ENCODE measurements at regions not wholly inside any gene's neighbourhood (a gene's known extent, or its start where the extent isn't known, plus 50 kb on each side); places are given as distances from the start of the nearest gene placed in this dataset.

- ChIA-PET POLR2A (interaction anchor here (1.6 kb wide), 1 partner anchor 10 kb away, joined by 5 read pairs; no protein-coding TSS in a partner anchor), CTCF (no interaction called here)
- TF ChIP-seq L3MBTL2 (conservative IDR thresholded peaks at IDR 0.05) = no peak
- no peak for TF ChIP-seq ELF4 (IDR thresholded peaks at IDR 0.05)
- TF ChIP-seq LEF1 (IDR thresholded peaks at IDR 0.05; ENCODE audit: borderline replicate concordance) = no peak
- TF ChIP-seq SP1 (IDR thresholded peaks at IDR 0.05) = no peak
- TF ChIP-seq HDGF (IDR thresholded peaks at IDR 0.05; ENCODE audit: borderline replicate concordance) = no peak
- no peak for TF ChIP-seq PKNOX1 (IDR thresholded peaks at IDR 0.05)
- no peak for TF ChIP-seq FOXM1 (IDR thresholded peaks at IDR 0.05; ENCODE audit: borderline replicate concordance)
- no peak for TF ChIP-seq SUZ12 (IDR thresholded peaks at IDR 0.05)
- TF ChIP-seq FOXA1 (IDR thresholded peaks at IDR 0.05) = no peak
- no peak for TF ChIP-seq ARNT (IDR thresholded peaks at IDR 0.05)
- no peak for TF ChIP-seq FOXK2 (IDR thresholded peaks at IDR 0.05)
- TF ChIP-seq ZNF384 (IDR thresholded peaks at IDR 0.05) = no peak
- no peak for TF ChIP-seq NFRKB (IDR thresholded peaks at IDR 0.05)
- no peak for TF ChIP-seq CTBP1 (IDR thresholded peaks at IDR 0.05; ENCODE audit: borderline replicate concordance)
- TF ChIP-seq TARDBP (IDR thresholded peaks at IDR 0.05) = no peak
- TF ChIP-seq BHLHE40 (IDR thresholded peaks at IDR 0.05; ENCODE audit: borderline replicate concordance) = no peak
- no peak for DNase-seq (ENCODE audit: extremely low spot score)
Measured at GRCh38 chr15:38062696-38063095, 128.3 kb downstream of the TMCO5A start.

DNA sequence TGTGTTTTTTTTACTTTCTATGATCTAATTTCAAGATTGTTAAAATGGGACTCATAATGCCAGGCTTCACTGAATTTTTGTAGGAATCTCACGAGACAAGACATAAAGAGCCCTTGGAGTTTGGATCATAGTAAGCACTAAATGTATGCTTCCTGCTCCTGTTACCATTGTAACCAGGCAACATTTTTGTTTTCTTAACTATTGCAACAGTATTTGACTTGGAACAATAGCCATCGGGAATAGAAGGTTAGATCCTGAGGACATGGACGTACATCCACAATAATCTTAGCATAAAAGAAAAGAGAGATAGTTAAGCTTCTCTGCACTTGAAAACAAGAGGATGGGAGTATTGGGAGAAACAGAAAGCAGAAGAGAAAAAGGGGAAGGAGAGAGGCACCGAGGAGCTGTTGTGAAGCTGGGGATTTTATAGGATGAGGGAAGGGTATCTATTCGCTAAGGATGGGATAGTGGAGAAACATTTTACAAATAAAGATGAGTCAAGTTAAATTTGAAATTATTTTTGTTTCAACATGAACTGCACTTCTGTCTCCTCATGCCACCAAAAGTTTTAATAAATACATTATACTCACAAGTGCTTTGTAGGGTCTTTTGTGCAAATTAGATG is 131.4 kb downstream of the TMCO5A start:
- no peak for DNase-seq (ENCODE audit: extremely low spot score)
- no peak for TF ChIP-seq HDGF (IDR thresholded peaks at IDR 0.05; ENCODE audit: borderline replicate concordance)
- TF ChIP-seq FOXM1 (IDR thresholded peaks at IDR 0.05; ENCODE audit: borderline replicate concordance) = no peak
- no peak for TF ChIP-seq LEF1 (IDR thresholded peaks at IDR 0.05; ENCODE audit: borderline replicate concordance)
- no peak for TF ChIP-seq SP1 (IDR thresholded peaks at IDR 0.05)
- no peak for TF ChIP-seq NFRKB (IDR thresholded peaks at IDR 0.05)
- TF ChIP-seq L3MBTL2 (conservative IDR thresholded peaks at IDR 0.05) = no peak
- no peak for TF ChIP-seq PKNOX1 (IDR thresholded peaks at IDR 0.05)
- TF ChIP-seq FOXK2 (IDR thresholded peaks at IDR 0.05) = no peak
- TF ChIP-seq FOXA1 (IDR thresholded peaks at IDR 0.05) = no peak
- no peak for TF ChIP-seq ZNF384 (IDR thresholded peaks at IDR 0.05)
- TF ChIP-seq CTBP1 (IDR thresholded peaks at IDR 0.05; ENCODE audit: borderline replicate concordance) = no peak
- TF ChIP-seq SUZ12 (IDR thresholded peaks at IDR 0.05) = no peak
- no peak for TF ChIP-seq TARDBP (IDR thresholded peaks at IDR 0.05)
- no peak for TF ChIP-seq ELF4 (IDR thresholded peaks at IDR 0.05)
- TF ChIP-seq ARNT (IDR thresholded peaks at IDR 0.05) = no peak
- ChIA-PET CTCF (no interaction called here), POLR2A (no interaction called here)

- TF ChIP-seq NFRKB (IDR thresholded peaks at IDR 0.05) = no peak
- no peak for TF ChIP-seq FOXA1 (IDR thresholded peaks at IDR 0.05)
- no peak for TF ChIP-seq LEF1 (IDR thresholded peaks at IDR 0.05; ENCODE audit: borderline replicate concordance)
- TF ChIP-seq ZNF384 (IDR thresholded peaks at IDR 0.05) = no peak
- no peak for TF ChIP-seq L3MBTL2 (conservative IDR thresholded peaks at IDR 0.05)
- no peak for TF ChIP-seq FOXM1 (IDR thresholded peaks at IDR 0.05; ENCODE audit: borderline replicate concordance)
- TF ChIP-seq BHLHE40 (IDR thresholded peaks at IDR 0.05; ENCODE audit: borderline replicate concordance) = no peak
- no peak for TF ChIP-seq PKNOX1 (IDR thresholded peaks at IDR 0.05)
- TF ChIP-seq HDGF (IDR thresholded peaks at IDR 0.05; ENCODE audit: borderline replicate concordance) = no peak
- TF ChIP-seq CTBP1 (IDR thresholded peaks at IDR 0.05; ENCODE audit: borderline replicate concordance) = no peak
- no peak for TF ChIP-seq TARDBP (IDR thresholded peaks at IDR 0.05)
- no peak for TF ChIP-seq ELF4 (IDR thresholded peaks at IDR 0.05)
- no peak for TF ChIP-seq SUZ12 (IDR thresholded peaks at IDR 0.05)
- ChIA-PET POLR2A (no interaction called here), CTCF (no interaction called here)
- no peak for DNase-seq (ENCODE audit: extremely low spot score)
Measured at GRCh38 chr15:38066612-38067011, 132.2 kb downstream of the TMCO5A start.

DNA sequence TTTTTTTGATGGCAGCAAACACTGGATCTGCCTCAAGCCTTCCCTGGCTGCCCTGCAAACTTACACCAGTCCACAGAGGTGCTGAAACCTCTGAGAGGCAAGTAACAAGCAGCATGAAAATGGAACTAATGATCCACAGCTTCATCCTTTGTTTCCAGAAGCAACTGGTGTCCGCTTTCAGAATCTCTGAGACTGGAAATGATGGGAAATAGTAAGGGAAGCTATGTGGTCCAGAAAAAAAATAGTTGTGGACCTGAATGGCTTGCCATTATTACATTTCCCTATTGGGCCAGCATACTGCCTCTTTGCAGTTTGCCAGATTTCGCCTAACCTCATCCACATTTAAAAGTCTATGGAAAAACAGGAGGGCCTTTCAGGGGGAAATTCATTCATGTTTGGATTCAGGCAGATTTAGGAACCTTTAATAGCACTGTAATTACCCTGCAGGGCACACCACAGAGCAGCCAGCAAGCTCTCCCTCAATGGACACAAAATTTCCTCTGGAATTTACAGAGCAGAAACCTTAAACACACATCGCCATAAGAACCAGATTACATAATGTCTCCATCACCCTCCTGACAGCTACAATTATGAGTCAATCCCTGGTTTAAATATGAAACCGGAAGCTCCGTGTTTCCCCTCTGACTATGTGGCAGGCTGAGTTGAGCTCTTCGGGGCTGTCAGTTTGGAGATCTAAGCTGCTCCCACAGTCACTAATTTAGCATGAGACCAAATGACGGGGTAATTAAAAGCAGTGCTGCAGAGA is 134.4 kb downstream of the TMCO5A start:
- CTCF ChIA-PET = no interaction called here
- TF ChIP-seq ARNT (IDR thresholded peaks at IDR 0.05) (no peak), L3MBTL2 (conservative IDR thresholded peaks at IDR 0.05) (no peak), FOXA1 (IDR thresholded peaks at IDR 0.05) (no peak), HDGF (IDR thresholded peaks at IDR 0.05; ENCODE audit: borderline replicate concordance) (no peak), PKNOX1 (IDR thresholded peaks at IDR 0.05) (peak; percentile 23; the same call in 1 of the 2 replicates), ELF4 (IDR thresholded peaks at IDR 0.05) (no peak)
- POLR2A ChIA-PET = interaction anchor here (1.1 kb wide), 1 partner anchor 185 kb away, joined by 3 read pairs; no protein-coding TSS in a partner anchor
- no peak for DNase-seq (ENCODE audit: extremely low spot score)

DNA sequence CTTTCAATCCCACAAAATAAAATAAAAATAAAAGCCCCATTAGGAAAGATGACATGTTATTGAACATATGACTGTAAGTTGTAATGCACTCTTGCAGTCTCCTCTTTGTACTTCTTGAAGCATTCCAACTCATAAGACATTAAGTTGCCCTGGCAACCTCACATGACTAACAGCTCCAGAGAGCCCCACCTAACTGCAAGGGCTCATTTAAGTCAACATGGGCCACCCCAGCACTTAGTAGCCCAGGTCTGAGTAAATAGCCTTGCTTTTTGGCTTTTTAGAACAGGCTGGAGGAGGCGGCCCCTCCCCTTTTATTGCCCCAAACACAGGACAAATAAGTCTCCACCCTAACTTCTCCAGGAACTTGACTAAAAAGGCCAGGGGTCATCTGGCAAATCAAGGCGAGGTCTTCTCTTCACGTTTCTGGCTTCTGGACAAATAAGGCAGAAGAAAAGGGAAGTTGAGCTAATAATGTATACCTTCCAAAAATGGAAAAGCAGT is 135.1 kb downstream of the TMCO5A start:
- ChIA-PET POLR2A (interaction anchor here (1.1 kb wide), 1 partner anchor 184 kb away, joined by 3 read pairs; no protein-coding TSS in a partner anchor), CTCF (no interaction called here)
- no peak for DNase-seq (ENCODE audit: extremely low spot score)
- TF ChIP-seq FOXM1 (IDR thresholded peaks at IDR 0.05; ENCODE audit: borderline replicate concordance) = no peak
- TF ChIP-seq HDGF (IDR thresholded peaks at IDR 0.05; ENCODE audit: borderline replicate concordance) = no peak
- TF ChIP-seq PKNOX1 (IDR thresholded peaks at IDR 0.05) = no peak
- TF ChIP-seq FOXK2 (IDR thresholded peaks at IDR 0.05) = no peak
- TF ChIP-seq CTBP1 (IDR thresholded peaks at IDR 0.05; ENCODE audit: borderline replicate concordance) = no peak
- TF ChIP-seq BHLHE40 (IDR thresholded peaks at IDR 0.05; ENCODE audit: borderline replicate concordance) = no peak

Measured in HEK293T (cell line).